ENCODE measurements at regions not wholly inside any gene's neighbourhood (a gene's known extent, or its start where the extent isn't known, plus 50 kb on each side); places are given as distances from the start of the nearest gene placed in this dataset.

DNA sequence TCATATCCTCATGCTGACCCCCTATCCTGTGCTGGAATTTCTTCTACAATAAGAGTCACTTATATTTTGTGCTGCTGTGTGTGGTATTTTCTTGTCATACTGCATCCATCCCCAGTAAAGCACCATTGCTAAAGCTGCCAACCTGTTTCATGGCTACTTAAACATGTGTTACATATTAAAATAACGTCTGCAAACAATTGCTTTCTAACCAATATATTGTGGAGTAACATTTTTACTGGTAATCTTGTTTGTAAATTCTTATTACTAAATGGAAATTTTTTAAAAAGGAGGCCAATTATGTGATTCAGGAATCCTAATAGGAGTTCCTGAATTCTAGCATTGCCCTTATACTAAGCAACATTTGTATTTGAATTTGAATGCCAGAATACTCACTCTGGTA lies 160.3 kb upstream of the VEGFC start:
- Histone ChIP-seq H3K79me2 (ENCODE audit: low read length) (no peaks in the 10 kb centered on the region), H3K4me2 (ENCODE audit: low read length) (no peak overlapping the region), H3K4me1 (ENCODE audit: low read length) (no peaks in the 10 kb centered on the region), H3K27ac (ENCODE audit: low read length) (no peak overlapping the region), H3K9me3 (ENCODE audit: insufficient read depth, low read length) (no peaks in the 10 kb centered on the region), H3K27me3 (ENCODE audit: low read depth, low read length) (no peaks in the 10 kb centered on the region), H3K9ac (ENCODE audit: low read length) (no peak overlapping the region), H3K36me3 (replicated peaks; ENCODE audit: low read depth, low read length) (no peaks in the 10 kb centered on the region), H3K4me3 (ENCODE audit: low read length) (no peak overlapping the region), H2AFZ (ENCODE audit: low read depth, low read length) (no peak overlapping the region), H4K20me1 (ENCODE audit: insufficient read depth, low read length) (no peaks in the 10 kb centered on the region)
- TF ChIP-seq, protein P1, sequence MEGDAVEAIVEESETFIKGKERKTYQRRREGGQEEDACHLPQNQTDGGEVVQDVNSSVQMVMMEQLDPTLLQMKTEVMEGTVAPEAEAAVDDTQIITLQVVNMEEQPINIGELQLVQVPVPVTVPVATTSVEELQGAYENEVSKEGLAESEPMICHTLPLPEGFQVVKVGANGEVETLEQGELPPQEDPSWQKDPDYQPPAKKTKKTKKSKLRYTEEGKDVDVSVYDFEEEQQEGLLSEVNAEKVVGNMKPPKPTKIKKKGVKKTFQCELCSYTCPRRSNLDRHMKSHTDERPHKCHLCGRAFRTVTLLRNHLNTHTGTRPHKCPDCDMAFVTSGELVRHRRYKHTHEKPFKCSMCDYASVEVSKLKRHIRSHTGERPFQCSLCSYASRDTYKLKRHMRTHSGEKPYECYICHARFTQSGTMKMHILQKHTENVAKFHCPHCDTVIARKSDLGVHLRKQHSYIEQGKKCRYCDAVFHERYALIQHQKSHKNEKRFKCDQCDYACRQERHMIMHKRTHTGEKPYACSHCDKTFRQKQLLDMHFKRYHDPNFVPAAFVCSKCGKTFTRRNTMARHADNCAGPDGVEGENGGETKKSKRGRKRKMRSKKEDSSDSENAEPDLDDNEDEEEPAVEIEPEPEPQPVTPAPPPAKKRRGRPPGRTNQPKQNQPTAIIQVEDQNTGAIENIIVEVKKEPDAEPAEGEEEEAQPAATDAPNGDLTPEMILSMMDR (IDR thresholded peaks at IDR 0.05; ENCODE audit: low read depth, low read length), result no peak
- TF ChIP-seq EZH2phosphoT487 (IDR thresholded peaks at IDR 0.05; ENCODE audit: low read depth), result no peak

DNA sequence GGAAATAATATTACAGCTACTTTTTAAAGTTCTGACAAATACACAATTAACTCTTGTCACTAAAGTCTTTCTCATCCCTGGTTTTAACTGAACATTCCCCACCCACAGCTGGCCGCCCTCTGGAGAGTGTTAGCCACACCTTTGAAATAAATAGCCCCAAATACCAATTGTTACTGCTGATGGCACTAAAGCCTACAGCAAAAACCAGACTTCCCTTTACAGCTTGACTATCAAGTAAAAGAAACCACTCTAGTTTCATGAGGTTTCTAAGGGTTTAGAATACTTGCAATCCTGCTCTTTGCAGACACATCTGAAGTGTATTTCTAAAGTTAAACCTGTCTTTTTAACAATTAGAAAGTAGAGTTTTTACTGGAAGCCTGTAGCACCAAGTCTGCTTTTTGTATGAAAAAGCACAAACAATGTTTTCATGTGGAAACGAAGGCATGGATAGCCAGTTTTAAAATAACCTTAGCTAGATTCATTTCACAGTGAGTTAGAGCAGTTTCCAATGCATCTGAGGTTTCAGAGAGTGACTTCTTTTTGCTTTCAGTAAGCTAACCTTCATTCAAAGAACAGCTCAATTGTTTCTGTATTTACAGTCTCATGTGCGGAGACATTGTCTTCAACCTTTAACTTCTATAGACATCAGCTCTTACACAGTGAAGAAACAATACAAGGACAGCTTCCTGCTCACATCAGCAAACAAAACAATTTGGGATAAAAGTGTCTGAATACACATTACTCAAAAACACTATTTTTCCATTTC lies 164.8 kb upstream of the VEGFC start:
- no peak overlapping the region for H2AFZ ChIP-seq (ENCODE audit: low read depth, low read length)

DNA sequence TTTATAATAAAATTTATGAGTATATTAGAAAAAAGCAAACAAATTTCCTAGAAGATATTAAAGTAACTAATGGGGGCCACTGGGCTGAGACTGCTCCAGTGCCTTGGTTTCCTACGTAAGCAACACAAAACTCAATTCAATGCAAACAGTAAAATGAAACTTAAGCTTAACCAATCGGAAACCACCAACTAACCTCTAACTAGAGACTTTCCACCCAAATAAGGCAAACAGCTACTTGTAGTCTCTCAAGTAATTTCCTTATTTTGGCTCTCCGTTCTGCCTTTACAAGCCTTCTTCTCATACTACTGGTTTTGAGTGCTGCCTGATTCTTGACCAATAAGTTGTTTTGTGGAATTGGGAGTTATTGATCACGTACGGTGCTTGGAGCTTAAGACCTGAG lies 167.3 kb upstream of the VEGFC start:
- Histone ChIP-seq H3K27me3 (ENCODE audit: low read depth, low read length) (no peaks in the 10 kb centered on the region), H4K20me1 (ENCODE audit: insufficient read depth, low read length) (no peaks in the 10 kb centered on the region), H3K36me3 (replicated peaks; ENCODE audit: low read depth, low read length) (no peaks in the 10 kb centered on the region), H3K79me2 (ENCODE audit: low read length) (no peaks in the 10 kb centered on the region), H3K4me2 (ENCODE audit: low read length) (0 out of 2 replicates have a peak overlapping the region, but pooled peaks have one; percentile 0), H3K9me3 (ENCODE audit: insufficient read depth, low read length) (no peaks in the 10 kb centered on the region), H3K9ac (ENCODE audit: low read length) (no peak overlapping the region), H2AFZ (ENCODE audit: low read depth, low read length) (no peak overlapping the region), H3K4me3 (ENCODE audit: low read length) (no peak overlapping the region), H3K4me1 (ENCODE audit: low read length) (no peaks in the 10 kb centered on the region), H3K27ac (ENCODE audit: low read length) (no peak overlapping the region)
- TF ChIP-seq EZH2phosphoT487 (IDR thresholded peaks at IDR 0.05; ENCODE audit: low read depth), result no peak
- TF ChIP-seq, protein P1 (IDR thresholded peaks at IDR 0.05; ENCODE audit: low read depth, low read length), result no peak

More for the DNA sequence above, 164.8 kb upstream of the VEGFC start:
- no peaks in the 10 kb centered on the region for H3K79me2 ChIP-seq (ENCODE audit: low read length)
- no peaks in the 10 kb centered on the region for H3K4me1 ChIP-seq (ENCODE audit: low read length)
- H3K27ac ChIP-seq (ENCODE audit: low read length), result no peak overlapping the region
- H4K20me1 ChIP-seq (ENCODE audit: insufficient read depth, low read length), result no peaks in the 10 kb centered on the region
- no peaks in the 10 kb centered on the region for H3K27me3 ChIP-seq (ENCODE audit: low read depth, low read length)
- H3K9ac ChIP-seq (ENCODE audit: low read length), result no peak overlapping the region
- TF ChIP-seq EZH2phosphoT487 (IDR thresholded peaks at IDR 0.05; ENCODE audit: low read depth), result no peak
- TF ChIP-seq, protein P1 (IDR thresholded peaks at IDR 0.05; ENCODE audit: low read depth, low read length), result no peak
- no peaks in the 10 kb centered on the region for H3K36me3 ChIP-seq (replicated peaks; ENCODE audit: low read depth, low read length)
- H3K9me3 ChIP-seq (ENCODE audit: insufficient read depth, low read length), result no peaks in the 10 kb centered on the region
- no peak overlapping the region for H3K4me3 ChIP-seq (ENCODE audit: low read length)
- no peak overlapping the region for H3K4me2 ChIP-seq (ENCODE audit: low read length)

DNA sequence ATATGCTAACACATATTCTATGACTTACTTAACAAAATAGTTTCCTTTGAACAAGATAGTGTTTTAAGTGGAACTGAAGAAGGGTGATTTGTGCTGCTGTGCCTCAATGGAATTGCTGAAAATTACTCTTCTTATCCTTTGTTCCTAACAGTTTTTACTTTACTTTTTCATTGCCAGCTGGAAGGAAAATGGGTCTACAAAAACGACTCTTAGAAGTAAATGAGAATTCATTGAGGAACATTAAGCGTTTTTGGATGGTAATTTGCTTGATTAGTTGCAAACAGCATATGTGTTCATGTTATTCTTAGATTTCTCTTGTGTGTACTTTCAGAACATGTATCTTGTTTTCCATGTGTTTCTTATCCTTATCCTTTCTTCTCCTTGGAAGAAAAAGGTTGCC lies 170.4 kb upstream of the VEGFC start:
- Histone ChIP-seq H3K4me1 (ENCODE audit: low read length) (no peaks in the 10 kb centered on the region), H3K9me3 (ENCODE audit: insufficient read depth, low read length) (no peaks in the 10 kb centered on the region), H3K27me3 (ENCODE audit: low read depth, low read length) (no peaks in the 10 kb centered on the region), H4K20me1 (ENCODE audit: insufficient read depth, low read length) (no peaks in the 10 kb centered on the region), H3K4me3 (ENCODE audit: low read length) (no peak overlapping the region), H2AFZ (ENCODE audit: low read depth, low read length) (no peak overlapping the region), H3K36me3 (replicated peaks; ENCODE audit: low read depth, low read length) (no peaks in the 10 kb centered on the region), H3K79me2 (ENCODE audit: low read length) (no peaks in the 10 kb centered on the region), H3K4me2 (ENCODE audit: low read length) (no peak overlapping the region), H3K27ac (ENCODE audit: low read length) (no peak overlapping the region), H3K9ac (ENCODE audit: low read length) (no peak overlapping the region)
- TF ChIP-seq, protein P1 (IDR thresholded peaks at IDR 0.05; ENCODE audit: low read depth, low read length), result no peak
- no peak for TF ChIP-seq EZH2phosphoT487 (IDR thresholded peaks at IDR 0.05; ENCODE audit: low read depth)
